Prostate gland (tissue), 2 donors: ENCODE measurements at regions not wholly inside any gene's neighbourhood (a gene's known extent, or its start where the extent isn't known, plus 50 kb on each side); places are given as distances from the start of the nearest gene placed in this dataset.

Experiments used
- DNase-seq: peaks from one replicate; pipeline ENCODE4 v3.0.0-alpha.2; 2019; ENCODE audit warnings: low spot score
- H3K27ac ChIP-seq, 2 donors: fragments of 200-600 bp; sonication (generic); 2 replicates each; pipeline ENCODE4 v1.5.1; 2017 to 2019
- H3K27me3 ChIP-seq: fragments of 200-600 bp; sonication (generic); replicated peaks from 2 replicates; pipeline ENCODE4 v1.5.1; 2019; ENCODE audit not compliant: insufficient read depth
- H3K36me3 ChIP-seq, 2 donors: fragments of 200-600 bp; sonication (generic); 1 replicate in 1 of 2; 2 replicates in 1 of 2; pipeline versions ENCODE4 v1.5.1 to v1.8.1; 2017 to 2019
- H3K4me1 ChIP-seq: fragments of 200-600 bp; sonication (generic); replicated peaks from 2 replicates; pipeline ENCODE4 v1.5.1; 2019
- H3K4me3 ChIP-seq, 2 donors: fragments of 200-600 bp; sonication (generic); 2 replicates each; pipeline ENCODE4 v1.5.1; 2017 to 2019
- H3K9me3 ChIP-seq: fragments of 200-600 bp; sonication (generic); 2 replicates; pipeline ENCODE4 v1.5.1; 2017
- POLR2A ChIP-seq: fragments of 450-650 bp; IDR thresholded peaks from one replicate; pipeline ENCODE4 v1.6.1; 2016; ENCODE audit warnings: antibody characterized with exemption, mild to moderate bottlenecking
- POLR2AphosphoS5 ChIP-seq: sonication (generic); formaldehyde crosslinking; IDR thresholded peaks from one replicate; pipeline ENCODE4 v1.6.1; 2017; ENCODE audit warnings: antibody characterized with exemption
- WGBS: methylation state at CpG from one replicate; pipeline ENCODE4 v1.1.5; 2018; 5-methylcytosine and 5-hydroxymethylcytosine counted together
- intact Hi-C: fragments of 100-400 bp; cut with DNase I; formaldehyde crosslinking; loops from one replicate; pipeline ENCODE4 v1.14.2; 2022
- TF ChIP-seq, protein P1 (sequence below), 4 experiments: fragments of 200-600 bp in 2 of 4; fragments of 450-650 bp in 2 of 4; sonication (generic) in 2 of 4; IDR thresholded peaks; 1 replicate in 3 of 4; 2 replicates in 1 of 4; pipeline ENCODE4 v1.5.1; 2016 to 2019; ENCODE audit warnings: antibody characterized with exemption in 4 of 4, mild to moderate bottlenecking in 2 of 4, moderate library complexity in 2 of 4

DNA sequence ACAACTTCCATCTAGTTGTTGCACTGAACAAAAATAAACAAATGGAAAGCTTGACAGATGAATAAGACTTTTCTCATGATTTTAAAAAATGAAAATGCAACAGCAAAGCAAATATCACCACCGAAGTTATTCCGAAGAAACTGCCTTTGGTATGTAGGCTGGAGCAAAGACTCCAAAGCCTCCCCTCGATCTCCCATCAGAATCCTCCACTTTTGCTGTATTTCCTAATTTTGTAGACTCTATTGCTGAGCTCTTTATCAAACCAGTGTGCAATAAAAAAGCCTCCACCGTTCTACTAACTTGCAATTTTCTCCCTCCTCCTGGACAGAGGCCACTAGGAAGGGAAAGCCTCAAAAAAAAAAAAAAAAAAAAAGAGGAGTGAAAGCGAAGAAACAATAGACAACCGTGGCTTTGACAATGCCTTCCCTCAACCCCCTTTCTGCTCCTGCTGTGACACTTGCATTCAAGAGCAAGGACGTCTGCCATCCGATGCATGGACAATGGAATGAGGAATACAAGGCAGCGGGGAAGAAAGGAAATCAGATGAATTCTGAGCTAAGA, 190.9 kb upstream of the BLID start:
- peak overlapping the region in 1 of 2 donors; percentile 3 for H3K27ac ChIP-seq
- H3K4me3 ChIP-seq = no peak overlapping the region
- no peaks in the 10 kb centered on the region for H3K9me3 ChIP-seq
- 57% methylated on average over 9 of the region's 9 CpGs for WGBS
- DNase-seq = no peak
- no peaks in the 10 kb centered on the region for H3K4me1 ChIP-seq
- intact Hi-C loops = loop anchor here (10.0 kb wide), 1 partner anchor 92 kb away; no protein-coding TSS in a partner anchor
- TF ChIP-seq, protein P1, sequence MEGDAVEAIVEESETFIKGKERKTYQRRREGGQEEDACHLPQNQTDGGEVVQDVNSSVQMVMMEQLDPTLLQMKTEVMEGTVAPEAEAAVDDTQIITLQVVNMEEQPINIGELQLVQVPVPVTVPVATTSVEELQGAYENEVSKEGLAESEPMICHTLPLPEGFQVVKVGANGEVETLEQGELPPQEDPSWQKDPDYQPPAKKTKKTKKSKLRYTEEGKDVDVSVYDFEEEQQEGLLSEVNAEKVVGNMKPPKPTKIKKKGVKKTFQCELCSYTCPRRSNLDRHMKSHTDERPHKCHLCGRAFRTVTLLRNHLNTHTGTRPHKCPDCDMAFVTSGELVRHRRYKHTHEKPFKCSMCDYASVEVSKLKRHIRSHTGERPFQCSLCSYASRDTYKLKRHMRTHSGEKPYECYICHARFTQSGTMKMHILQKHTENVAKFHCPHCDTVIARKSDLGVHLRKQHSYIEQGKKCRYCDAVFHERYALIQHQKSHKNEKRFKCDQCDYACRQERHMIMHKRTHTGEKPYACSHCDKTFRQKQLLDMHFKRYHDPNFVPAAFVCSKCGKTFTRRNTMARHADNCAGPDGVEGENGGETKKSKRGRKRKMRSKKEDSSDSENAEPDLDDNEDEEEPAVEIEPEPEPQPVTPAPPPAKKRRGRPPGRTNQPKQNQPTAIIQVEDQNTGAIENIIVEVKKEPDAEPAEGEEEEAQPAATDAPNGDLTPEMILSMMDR (IDR thresholded peaks at IDR 0.05) = no peak
- TF ChIP-seq POLR2AphosphoS5 (no peak), POLR2A (no peak)
- H3K36me3 ChIP-seq = no peaks in the 10 kb centered on the region
- H3K27me3 ChIP-seq = no peaks in the 10 kb centered on the region

DNA sequence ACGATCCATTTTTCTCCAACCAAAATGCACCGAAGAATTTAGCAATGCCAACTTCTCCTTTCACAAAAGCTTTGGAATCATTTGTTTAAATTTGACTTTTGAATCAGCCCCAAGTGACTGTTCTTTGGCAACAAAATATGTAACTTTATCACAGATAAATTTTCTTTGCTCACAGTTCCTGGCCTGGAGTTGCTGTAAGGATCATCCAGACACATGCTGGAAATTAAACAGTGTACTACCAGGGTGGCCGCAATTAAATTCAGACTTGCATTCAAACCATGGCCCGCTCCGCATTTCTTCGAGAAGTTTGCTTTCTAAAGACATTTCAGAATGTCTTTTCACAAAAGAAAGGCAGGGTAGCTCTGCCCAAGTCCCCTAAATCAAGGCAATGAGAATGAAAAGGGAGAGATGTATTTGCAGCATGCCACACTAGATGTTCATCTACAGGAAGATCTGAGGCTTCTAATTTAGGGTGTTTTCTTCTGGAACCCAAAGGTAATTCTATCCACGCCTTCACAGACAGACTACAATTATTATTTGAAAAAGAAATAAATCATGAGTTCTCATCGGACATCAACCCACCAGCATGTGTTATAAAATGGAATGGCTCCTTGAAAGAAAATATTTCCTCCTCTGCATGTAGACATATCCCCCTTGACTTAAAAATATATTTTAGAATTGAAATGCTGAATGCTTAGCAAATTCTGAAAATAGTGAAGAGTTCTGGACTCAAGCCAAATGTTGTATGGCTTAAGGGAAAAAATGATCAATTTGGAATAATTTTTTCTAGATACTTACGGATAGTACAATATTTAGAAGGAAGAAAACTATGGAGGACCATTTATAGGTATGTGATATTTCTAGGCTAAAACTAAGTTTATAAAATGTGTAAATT, 189.7 kb upstream of the BLID start:
- no peak for DNase-seq
- WGBS = 47% methylated on average over 9 of the region's 9 CpGs
- Histone ChIP-seq H3K9me3 (no peaks in the 10 kb centered on the region), H3K36me3 (no peaks in the 10 kb centered on the region), H3K4me1 (no peaks in the 10 kb centered on the region), H3K27me3 (no peaks in the 10 kb centered on the region), H3K4me3 (no peak overlapping the region), H3K27ac (peak overlapping the region in 1 of 2 donors; percentile 13)
- TF ChIP-seq, protein P1 (IDR thresholded peaks at IDR 0.05) = no peak
- no peak for TF ChIP-seq POLR2AphosphoS5
- no peak for TF ChIP-seq POLR2A
- intact Hi-C loops = loop anchor here (10.0 kb wide), 1 partner anchor 91 kb away; no protein-coding TSS in a partner anchor

DNA sequence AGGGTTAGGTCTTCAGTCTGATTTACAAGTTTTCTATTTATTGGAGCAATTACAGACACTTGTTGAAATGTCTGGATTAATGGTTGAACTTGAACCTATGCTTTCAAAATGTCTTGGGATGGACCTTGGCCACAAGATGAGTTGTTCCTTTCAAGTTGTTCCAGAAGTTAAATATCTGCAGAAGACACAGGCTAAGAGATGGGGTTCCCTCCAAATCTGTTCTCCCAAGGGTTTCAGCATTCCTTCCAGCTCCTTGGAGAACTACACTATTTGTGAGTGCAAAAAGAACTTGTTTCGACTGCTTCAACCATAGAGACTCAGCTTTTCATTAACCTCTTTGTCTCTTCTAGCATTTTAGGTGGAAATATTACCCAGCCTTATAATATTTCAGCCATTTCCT, 189.0 kb upstream of the BLID start:
- TF ChIP-seq, protein P1 (IDR thresholded peaks at IDR 0.05) = no peak
- TF ChIP-seq POLR2A = no peak
- no peak for TF ChIP-seq POLR2AphosphoS5
- no peak overlapping the region for H3K4me3 ChIP-seq
- intact Hi-C loops = loop anchor here (10.0 kb wide), 1 partner anchor 90 kb away; no protein-coding TSS in a partner anchor
- no peaks in the 10 kb centered on the region for H3K9me3 ChIP-seq
- H3K36me3 ChIP-seq = no peaks in the 10 kb centered on the region
- H3K27ac ChIP-seq = peak overlapping the region in 1 of 2 donors; percentile 13
- H3K4me1 ChIP-seq = no peaks in the 10 kb centered on the region
- H3K27me3 ChIP-seq = no peaks in the 10 kb centered on the region
- no peak for DNase-seq
- WGBS = 42% methylated on average over 1 of the region's 1 CpG

DNA sequence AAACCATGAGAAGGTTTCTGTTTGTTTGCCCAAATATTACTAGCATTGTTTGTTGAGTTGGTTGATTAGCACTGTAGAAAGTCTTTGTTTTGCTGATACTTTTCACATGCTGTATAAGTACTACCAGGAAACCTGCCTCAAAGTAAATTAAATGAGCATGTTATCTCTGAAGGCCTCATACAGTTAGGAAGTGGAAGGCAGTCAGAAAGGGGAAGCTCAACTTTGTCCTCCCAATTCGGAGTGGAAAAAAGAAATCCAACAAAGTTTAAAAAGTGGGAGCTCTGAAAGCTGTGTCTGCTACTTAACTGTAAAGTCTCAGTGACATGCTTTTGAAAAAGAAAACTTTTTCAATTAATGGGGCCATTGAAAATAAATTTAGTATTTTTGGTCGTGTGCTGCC, 188.3 kb upstream of the BLID start:
- DNase-seq = no peak
- peak overlapping the region in 1 of 2 donors; percentile 13 for H3K27ac ChIP-seq
- TF ChIP-seq POLR2AphosphoS5 = no peak
- no peak for TF ChIP-seq POLR2A
- TF ChIP-seq, protein P1 (IDR thresholded peaks at IDR 0.05) = no peak
- intact Hi-C loops = loop anchor here (10.0 kb wide), 1 partner anchor 90 kb away; no protein-coding TSS in a partner anchor
- H3K9me3 ChIP-seq = no peaks in the 10 kb centered on the region
- no peaks in the 10 kb centered on the region for H3K27me3 ChIP-seq
- WGBS = 61% methylated on average over 2 of the region's 2 CpGs
- no peaks in the 10 kb centered on the region for H3K36me3 ChIP-seq
- H3K4me3 ChIP-seq = no peak overlapping the region
- no peaks in the 10 kb centered on the region for H3K4me1 ChIP-seq
